GM20431 (cell line): ENCODE measurements at regions not wholly inside any gene's neighbourhood (a gene's known extent, or its start where the extent isn't known, plus 50 kb on each side); places are given as distances from the start of the nearest gene placed in this dataset.

Experiments used
- in situ Hi-C: fragments of 300-500 bp; cut with MseI, MboI; formaldehyde crosslinking; loops from one replicate; pipeline ENCODE4 v1.15.0; 2020; ENCODE audit warnings: low sequenced_read_pairs; ENCODE audit not compliant: unreplicated experiment

- in situ Hi-C loops: no loop called here
Measured at GRCh38 chr3:124456506-124456905, 273.7 kb upstream of the UMPS start.

GRCh38 chr3:124459678-124460077 lies 270.6 kb upstream of the UMPS start:
- in situ Hi-C loops: no loop called here

DNA sequence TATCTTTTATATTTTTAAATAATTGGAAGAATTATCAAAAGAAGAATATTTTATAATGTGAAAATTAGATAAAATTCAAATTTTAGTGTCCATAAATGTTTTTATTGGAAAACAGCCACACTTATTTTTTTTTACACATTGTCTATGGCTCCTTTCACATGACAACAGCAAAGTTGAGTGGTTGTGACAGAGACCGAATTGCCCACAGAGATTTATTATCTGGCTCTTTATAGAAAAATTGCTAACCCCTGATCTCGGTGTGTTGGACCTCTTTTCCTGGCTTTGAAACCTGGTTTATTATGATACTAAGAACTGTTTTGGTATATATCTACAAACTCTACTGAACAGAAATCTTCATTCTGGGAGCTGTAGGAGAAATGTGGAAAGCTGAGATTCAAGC lies 269.1 kb upstream of the UMPS start:
- in situ Hi-C loops: no loop called here

- in situ Hi-C loops: no loop called here
Measured at GRCh38 chr3:124461838-124462632, 268.2 kb upstream of the UMPS start.

DNA sequence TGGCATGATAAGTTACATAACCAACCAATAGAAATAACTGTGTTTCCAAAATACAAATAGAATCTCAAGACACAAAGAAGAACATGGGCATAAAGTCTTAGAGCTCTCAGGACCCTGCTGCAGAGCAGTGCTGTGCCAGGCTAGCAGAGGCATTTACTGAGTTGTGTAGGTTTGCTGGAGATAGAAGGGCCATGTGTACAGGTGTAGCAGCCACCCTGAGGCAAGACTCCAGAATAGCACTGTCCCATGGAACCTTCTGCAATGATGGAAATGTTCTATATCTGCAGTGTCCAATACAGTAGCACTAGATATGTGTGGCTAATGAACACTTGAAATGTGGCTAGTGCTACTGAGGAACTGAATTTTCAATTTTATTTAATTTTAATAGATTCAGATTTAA lies 267.0 kb upstream of the UMPS start:
- in situ Hi-C loops: no loop called here

DNA sequence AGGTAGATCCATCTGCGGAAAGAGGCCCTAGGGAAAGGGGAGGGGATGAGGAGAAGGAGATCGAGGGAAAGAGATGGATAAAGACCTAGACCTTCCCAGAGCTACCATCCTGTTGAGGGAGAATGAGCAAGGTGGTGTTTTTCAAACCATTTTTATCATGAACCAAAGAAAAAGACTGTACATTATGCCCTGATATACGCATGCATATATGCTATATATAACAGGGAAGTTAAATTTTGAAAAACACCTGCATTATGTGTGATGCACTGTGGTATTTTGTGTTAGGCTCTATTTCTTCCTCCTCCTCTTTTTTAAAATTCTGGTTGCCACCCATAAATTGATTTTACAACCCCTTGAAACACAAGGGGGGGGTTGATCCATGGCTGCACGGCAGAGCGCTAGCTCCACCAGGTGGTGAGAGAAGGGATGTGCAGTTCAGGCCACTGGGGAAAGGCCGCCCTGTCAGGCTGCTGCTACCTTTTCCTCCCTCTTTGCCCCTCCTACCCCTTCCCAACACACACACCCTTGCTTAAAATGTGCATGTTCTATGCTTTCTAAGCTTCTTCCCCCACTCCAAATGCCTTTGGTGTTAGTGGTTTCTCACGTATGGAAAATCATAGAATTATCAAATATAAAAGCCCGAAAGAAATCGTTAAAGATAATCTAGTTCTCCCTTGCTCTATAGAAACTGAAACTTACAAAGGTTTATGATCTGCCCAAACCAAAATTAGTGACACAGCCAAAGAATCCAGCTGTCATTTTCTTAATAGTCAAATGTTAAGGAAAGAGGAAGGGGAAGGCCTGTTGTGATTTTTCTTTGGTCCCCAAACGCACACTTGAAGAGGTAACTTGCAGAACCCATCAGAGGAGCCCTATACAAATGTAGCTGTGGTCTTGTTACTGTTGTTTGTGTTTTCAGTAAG lies 262.0 kb upstream of the UMPS start:
- in situ Hi-C loops: no loop called here

GRCh38 chr3:124469555-124469954 lies 260.7 kb upstream of the UMPS start:
- in situ Hi-C loops: no loop called here

GRCh38 chr3:124478830-124479229 lies 251.4 kb upstream of the UMPS start:
- in situ Hi-C loops: no loop called here

DNA sequence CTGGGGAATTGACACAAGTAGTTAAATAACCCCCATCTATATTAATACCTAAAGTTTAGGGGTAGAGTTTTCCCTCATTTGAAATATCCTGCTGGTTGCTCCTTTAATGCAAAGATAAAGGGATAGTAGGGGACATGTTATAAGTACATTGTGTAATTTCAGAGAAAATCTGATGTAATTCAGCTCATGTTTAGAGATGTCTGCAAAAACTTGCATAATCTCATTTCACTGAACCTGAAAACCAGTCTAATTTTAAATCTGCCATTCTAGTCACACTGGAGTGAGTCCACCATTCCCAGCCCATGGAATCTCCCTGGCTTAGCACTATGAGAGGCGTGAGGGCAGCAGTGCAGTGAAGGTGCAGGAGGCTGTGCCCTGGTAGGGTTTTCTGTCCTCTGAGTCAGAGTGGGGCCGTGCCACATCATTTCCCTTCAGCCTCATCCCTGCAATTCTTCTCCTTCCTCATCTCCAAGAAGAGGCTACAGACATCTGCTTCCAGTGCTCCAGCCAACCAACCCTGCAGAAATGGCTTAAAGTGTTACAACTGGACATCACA lies 246.3 kb upstream of the UMPS start:
- in situ Hi-C loops: no loop called here

DNA sequence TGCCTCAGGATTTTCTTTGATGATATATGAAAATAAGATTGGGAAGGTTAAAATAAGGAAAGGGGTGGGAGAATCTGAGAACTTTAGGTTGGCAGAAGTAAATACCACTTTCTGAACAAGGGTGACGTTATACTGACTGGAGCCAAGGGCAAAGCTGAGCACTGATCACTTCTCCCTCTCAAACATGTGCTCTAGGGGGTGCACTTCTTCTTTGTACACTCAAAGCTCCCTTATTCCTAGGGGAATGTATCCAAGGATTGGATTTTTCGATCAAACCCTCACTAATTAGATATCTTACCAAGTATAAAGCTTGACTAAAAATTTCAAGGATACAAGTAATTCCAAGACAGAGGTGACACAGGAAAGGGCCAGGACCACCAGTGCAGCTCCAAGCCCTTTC lies 243.9 kb upstream of the UMPS start:
- in situ Hi-C loops: no loop called here

DNA sequence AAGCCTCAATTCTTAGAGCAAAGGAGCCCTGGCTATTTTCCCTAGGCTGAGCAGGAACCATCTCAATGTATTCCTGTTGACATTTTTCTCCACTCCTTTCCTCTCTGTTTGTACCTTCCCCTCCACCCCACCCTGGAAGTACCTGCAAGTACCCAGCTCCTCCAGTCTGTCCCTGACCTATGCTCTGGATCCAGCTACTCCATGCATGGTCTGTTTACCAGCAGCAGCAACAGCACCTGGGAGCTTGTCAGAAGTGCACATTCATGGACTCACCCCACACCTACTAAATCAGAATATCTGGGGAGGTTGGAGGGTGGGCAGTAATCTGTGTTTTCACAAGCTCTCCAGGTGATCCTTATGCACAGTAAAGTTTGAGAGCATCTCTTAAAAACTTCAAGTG lies 240.7 kb upstream of the UMPS start:
- in situ Hi-C loops: no loop called here

GRCh38 chr3:124491098-124491497 lies 239.2 kb upstream of the UMPS start:
- in situ Hi-C loops: no loop called here

DNA sequence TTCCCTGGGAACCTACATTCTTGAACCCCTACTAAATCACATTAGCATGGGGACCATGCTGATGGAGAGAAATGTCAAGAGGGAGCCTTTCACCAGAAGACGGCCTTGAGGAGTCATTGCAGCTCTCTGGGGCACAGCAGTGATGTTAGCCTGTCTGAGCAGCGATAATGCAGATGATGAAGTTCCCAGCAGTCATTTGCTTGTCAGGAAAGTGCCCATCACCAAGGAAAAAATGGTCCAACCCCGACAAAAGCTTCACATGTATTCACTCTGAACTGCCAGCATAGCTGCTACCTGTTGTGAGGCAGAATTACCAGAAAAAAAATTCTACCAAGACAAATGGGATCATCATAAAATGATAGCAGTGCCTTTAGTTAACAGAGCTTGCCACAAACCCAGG lies 238.4 kb upstream of the UMPS start:
- in situ Hi-C loops: no loop called here

DNA sequence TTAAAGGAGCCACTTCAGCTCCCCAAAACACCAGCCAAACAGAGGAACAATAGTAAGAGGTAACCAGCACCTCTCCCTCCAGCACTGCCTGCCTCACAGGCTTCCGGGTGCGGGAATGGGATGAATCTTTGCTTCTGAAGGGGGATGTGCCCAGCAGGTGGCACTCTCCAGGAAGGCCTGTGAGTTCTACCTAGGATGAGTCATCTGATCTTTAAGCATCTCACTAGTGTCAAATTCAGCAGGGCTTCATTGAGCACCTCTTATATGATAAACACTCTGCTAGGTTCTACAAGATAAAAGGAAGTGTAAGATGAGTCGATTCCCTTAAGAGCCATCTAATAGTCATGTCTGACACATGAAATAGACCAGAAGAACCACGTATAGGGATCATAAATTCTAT lies 237.4 kb upstream of the UMPS start:
- in situ Hi-C loops: no loop called here

DNA sequence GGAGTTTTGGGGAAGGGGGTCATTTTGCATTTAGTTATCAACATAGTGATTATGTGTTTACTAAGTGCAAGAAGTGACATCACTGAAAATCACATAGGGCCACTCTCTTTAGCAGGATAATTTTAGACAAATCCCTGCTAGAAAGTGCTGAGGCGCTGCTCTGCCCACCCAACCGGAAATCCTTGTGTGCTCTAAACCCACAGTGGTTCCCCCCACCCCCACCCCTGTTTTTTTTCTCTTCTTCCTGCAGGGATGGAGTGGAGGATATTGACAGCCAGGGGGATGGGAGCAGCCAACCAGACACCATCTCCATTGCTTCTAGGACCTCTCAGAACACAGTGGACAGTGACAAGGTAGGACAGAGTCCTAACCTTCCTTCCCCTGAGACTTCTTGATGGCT lies 234.2 kb upstream of the UMPS start:
- in situ Hi-C loops: no loop called here

- in situ Hi-C loops: no loop called here
Measured at GRCh38 chr3:124497487-124497886, 232.8 kb upstream of the UMPS start.

GRCh38 chr3:124498891-124499290 lies 231.4 kb upstream of the UMPS start:
- in situ Hi-C loops: no loop called here

DNA sequence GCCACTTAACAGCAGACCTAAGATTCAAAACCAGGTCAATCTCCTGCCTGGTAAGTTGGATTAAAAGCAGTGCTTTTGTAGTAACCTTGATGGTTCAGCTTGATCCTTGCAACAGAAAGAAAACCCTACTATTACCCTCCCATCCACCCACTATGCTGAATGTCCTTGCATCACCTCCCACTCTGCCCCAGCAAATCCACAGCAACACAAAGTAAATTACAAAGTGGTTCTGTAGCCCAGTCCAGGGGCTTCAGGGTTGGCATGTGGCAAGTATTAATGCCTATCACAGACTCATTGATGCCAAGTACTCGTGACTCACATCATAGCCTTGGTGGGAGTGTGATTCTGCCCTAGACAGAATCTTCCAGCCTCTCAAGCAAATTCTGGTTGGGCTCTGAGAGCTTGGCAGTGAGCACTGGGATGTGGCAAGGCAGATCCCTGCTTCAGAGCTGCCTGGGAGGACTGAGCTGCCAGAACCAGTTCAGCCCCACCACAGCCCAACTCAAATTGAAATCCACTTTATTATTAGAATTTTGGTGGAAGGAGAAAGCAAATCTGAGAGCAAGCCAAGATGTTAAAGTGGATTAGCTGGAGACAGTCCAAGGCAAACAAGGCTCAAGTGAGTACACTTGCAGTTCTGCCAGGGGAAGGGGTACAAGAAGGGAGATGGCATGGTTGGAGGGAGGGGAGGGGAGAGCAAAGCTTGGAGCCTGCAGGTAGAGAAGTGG lies 225.8 kb upstream of the UMPS start:
- in situ Hi-C loops: no loop called here

GRCh38 chr3:124509884-124510283 lies 220.4 kb upstream of the UMPS start:
- in situ Hi-C loops: no loop called here

DNA sequence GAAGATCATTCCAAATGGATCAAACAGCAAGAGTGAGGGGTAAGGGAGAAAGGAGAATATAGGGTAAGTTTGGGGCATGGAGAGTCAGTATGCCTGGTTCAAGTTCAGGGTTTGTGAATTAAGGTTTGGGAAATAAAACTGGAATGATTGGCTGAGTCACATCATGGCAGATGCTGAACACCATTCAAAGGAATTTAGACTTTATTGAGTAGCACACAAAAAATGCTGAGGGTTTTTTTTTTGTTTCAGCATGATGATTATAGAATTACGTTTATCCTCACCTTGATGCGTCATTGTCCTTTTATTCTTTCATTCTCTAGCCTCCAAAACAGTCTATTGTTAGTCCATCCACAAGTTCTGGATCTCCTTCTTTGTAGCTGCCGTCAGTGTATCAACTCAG lies 220.0 kb upstream of the UMPS start:
- in situ Hi-C loops: no loop called here
